GM04504 (cell line): ENCODE measurements at regions not wholly inside any gene's neighbourhood (a gene's known extent, or its start where the extent isn't known, plus 50 kb on each side); places are given as distances from the start of the nearest gene placed in this dataset.

Source experiments
- DNase-seq: peaks from one replicate; pipeline ENCODE4 v3.0.0-alpha.2; 2012; ENCODE audit warnings: low read depth

DNA sequence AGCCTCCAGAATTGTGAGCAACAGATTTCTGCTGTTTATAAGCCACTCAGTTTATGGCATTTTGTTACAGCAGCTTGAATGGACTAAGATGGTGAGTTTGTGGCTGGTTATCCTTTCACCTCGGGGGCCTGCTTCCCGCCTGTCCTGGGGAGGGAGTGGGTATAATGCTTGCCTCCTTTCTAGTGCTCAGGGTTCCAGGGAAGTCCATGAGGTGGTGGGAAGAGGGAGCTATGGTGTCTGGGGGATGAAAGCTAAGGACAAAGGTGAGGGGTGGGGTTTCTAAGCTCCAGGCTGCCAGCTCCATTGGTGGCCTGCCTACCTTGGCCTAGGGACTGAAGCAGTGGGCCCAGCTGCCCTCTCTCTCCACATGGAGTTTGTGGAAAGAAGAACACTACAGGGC is 50.2 kb upstream of the SDK2 start:
- no peak for DNase-seq

DNA sequence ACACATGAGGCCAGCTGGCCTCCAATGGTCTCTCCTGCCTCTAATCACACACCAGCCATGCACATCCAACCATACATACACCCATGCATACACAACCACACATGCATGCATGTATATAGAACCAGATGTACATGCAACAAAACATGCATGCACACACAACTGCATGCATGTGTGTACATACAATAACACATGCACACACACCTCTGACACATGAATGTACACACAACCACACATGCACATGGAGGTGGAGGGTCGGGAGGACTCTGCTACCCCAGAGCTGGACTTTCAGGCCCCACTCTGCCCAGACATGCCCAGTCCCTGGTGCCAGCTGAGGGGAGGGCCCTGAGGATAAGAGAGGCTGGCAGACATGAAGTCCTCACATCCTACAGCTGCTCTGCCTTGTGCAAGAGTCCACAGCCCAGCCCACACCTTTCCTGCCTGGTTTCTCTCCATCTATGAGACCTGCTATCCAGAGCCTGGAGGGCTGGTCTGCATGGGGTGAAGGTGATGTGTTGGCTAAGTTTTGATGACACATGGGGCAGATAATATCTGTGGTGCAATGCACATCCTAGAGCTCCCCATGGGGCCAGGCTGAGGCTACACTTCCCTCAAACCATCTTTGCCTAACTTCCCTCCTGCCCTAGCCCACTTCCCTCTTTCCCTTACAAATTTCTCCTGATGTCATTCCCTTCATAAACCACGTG is 50.9 kb upstream of the SDK2 start:
- no peak for DNase-seq

DNA sequence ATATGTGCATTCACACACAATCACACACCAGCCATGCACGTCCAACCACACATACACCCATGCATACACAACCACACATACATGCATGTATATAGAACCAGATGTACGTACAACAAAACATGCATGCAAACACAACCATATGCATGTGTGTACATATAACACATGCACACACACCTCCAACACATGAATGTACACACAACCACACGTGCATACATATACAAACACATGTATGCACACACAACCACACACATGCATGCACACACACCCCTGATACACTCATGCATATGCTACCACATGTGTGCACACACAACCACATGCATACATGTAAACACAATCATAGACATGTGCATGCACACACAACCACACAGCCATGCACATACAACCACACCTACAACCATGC is 52.0 kb upstream of the SDK2 start:
- DNase-seq, result no peak

DNA sequence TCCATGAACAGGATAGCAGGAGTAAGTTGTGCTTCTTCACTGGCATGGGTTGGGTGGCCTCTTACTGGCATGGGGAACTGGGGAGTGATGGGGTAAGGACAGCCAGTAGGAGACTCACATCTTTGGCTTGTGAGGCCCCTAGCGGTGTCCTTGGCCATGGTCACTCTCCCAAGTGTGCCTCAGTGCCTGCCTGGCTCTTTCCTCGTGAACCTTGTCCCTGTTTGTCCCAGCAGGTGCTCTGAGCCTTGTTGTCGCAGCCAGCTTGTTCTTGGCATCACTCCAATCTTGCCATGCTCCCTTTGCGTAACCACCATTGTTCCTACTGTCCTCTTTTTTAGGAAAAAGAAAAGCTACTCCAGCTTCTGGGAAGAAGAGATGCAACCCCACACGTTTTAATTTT is 53.6 kb upstream of the SDK2 start:
- DNase-seq, result no peak

DNA sequence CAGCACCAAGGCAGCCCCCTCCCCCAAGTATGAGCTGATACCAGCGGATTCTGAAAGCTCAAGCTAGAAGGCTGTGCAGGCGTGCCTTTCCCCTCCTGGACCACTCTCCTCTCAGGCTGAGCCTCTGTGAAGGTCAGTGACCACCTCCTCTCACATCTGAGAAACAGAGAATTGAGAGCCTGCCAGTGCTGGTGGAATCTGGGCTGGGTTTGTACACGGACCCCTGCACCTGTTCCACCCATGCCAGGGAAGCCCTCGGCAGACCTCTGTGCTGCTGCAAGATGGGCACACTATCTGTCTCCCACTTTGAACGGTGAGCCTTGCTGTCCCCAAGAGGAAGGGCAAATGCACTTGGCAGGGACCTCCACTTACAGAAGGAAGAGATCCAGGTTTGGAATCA is 54.7 kb upstream of the SDK2 start:
- no peak for DNase-seq

DNA sequence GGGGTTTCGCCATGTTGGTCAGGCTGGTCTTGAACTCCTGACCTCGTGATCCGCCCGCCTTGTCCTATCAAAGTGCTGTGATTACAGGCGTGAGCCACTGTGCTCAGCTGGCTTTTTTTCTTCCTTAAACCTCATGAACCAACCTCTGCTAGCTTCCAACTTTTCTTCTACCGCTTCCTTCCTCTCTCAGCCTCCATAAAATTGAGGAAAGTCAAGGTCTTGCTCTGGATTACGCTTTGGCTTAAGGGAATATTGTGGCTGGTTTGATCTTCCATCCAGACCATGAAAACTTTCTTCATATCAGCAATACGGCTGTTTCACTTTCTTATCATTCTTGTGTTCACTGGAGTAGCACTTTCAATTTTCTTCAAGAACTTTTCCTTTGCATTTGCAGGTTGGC is 57.5 kb upstream of the SDK2 start:
- no peak for DNase-seq

DNA sequence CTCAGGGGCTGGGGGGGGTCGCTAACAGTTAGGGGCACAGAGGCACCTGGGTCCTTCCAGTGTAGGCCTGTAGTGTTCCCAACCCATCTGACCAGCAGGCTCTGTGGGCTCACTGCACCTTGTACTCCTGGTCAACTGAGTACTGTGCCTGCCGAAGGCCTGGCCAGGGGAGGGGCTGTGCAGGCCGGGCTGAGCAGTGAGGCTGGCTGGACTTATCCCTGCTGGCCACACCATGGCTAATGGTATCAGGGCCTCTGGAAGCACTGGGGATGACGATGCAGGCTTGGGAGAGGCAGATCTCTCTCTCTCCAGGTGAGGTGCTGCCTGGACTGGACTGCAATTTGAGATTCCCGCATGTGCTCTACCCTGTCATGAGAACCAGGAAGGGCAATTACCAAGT is 58.9 kb upstream of the SDK2 start:
- DNase-seq, result no peak

DNA sequence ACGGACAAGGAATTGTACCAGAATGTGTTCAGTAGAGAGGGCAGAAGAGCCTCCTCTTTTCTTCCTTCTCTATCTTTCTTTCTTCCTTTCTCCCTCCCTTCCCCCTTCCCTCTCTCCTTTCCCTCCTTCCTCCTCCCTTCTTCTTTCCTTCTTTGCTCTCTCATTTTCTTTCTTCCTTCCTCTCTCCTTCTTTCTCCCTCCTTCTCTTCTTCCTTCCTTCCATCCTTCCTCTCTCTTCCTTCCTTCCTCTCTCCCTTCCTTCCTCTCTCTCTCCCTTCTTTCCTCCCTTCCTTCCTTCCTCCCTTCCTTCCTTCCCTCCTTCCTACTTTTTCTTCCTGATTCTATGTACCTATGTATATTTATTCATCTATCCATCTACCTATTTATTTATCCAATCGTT is 59.7 kb upstream of the SDK2 start:
- DNase-seq, result no peak

DNA sequence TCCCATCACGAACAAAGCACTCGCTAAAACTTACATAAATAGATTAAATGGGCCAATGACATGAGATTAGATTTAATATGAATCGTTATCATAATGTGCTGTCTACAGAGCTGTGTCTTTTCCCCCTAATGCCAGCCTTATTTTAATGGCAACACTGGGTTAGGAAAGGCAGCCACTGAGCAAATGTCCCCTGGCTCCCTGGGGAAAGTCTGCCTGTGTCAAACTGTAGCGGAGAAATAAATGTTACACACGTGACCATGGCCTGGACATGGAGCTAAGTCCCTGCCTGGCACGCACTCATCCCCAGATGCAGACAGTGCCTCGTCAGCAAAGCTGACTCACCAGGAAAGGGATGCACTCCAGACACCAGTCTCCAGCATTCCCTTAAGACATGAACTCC is 61.3 kb upstream of the SDK2 start:
- DNase-seq, result peak; percentile 41

DNA sequence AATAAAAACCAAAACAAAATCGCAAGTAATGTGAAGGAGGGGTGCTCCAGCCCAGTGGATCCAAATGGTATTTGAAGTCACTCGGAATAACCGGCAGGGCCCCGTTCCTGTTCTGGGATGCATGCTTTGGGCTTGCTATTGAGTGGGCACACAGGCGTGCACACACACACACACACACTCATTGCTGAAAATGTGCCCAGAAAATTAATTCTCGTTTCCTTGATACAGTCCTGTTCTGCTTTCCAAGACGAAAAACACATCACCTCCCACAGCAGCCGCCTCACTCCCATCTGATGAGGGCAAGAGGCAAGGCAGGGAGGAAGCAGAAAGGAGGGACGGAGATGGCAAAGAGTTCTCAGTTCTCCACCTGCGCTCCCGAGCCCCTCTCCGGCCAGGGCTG is 62.2 kb upstream of the SDK2 start:
- DNase-seq, result no peak

DNA sequence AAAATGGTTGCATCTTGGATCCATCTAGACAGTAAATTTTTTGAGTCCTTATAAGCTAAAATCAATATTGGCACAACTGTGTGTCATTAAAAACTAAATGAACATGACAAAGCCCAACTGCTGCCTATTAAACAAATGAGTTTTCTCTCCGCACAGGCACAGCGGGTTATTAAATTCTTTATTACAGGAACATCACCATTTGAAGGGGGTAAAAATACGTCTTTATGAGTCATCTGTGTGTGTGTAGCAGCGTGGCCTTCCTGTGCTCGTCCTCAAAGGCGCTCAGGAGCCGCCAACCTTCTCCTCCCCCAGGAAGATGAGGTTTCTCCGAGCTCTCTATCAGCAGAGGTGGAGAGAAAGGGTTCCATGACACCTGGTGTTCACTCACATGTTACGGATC is 62.6 kb upstream of the SDK2 start:
- DNase-seq, result no peak

DNA sequence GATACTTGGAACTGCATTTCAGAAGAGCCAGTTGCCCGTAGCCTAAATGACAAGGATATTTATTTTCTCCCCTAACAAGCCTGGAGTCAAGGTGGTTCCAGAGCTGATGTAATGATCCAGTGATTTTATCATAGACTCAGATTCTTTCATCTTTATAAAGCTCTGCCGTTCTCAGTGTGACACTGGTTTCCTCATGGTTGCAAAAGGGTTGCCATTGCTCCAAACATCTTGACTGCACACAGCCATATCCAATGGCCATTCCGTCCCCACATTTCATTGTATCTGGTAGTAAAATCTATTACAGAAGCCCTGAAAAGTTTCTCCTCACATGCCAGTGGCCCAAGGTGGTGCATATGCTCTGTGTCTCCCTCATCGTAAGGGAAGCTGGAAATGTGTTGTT is 63.1 kb upstream of the SDK2 start:
- no peak for DNase-seq

DNA sequence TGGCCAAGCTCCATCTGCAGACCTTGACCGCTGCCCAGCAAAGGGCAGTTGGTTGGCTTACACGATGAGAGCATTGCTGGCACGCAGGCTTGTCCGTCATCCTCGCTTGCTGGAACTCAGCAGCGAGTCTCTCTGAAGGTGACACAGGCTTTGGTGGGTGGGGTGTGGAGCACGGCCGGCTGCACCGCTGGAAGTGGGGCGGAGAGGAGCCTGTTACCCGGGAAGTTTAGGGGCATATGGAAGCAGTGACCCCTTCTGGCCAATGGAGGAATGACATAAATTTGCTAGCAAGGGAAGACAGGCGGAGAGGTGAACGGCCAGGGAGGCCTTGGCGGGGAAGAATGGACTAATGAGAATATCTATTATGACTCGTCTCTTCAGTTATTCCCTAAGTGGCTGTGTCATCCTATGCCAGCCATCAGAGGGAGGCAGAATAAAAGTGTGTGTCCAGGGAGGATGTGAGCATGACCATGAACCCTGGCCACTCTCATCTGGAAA is 65.9 kb upstream of the SDK2 start:
- DNase-seq, result peak; percentile 9

DNA sequence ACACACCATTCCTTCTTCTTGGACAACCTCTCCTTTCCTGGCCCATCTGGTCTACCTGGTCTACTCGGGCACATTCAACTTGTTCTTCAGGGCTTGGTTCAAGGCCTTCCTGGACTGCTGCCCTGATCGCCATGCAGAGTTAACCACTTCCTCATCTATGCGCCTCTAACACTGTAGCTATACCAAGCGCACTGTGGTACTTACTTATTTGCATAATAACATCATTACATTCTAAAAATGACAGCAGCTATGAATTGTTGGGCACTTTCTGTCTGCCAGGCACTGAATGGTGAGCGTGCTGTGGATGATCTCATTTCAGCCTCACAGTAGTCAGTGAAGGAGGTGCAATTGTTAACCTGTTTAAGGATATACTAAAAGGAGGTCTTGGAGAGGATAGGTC is 66.9 kb upstream of the SDK2 start:
- DNase-seq, result no peak

DNA sequence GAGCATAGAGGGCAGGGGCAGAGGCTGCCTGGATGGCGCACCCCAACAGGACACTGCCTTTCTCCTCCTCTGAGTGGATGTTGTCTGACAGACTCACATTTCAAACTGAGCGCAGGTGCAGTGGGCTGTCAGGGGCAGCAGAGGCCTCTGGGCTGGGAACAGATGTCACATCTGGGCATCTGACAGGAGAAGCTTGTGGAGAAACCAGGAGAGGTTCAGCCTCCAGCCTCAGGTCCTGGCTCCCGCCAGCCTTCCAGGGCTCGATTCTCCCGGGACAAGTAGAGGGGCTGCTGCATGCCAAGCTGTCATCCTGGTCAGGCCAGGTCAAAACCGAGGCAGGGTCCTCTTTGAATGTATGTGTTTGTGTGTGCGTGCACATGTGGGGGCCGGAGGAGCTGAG is 67.7 kb upstream of the SDK2 start:
- no peak for DNase-seq

DNA sequence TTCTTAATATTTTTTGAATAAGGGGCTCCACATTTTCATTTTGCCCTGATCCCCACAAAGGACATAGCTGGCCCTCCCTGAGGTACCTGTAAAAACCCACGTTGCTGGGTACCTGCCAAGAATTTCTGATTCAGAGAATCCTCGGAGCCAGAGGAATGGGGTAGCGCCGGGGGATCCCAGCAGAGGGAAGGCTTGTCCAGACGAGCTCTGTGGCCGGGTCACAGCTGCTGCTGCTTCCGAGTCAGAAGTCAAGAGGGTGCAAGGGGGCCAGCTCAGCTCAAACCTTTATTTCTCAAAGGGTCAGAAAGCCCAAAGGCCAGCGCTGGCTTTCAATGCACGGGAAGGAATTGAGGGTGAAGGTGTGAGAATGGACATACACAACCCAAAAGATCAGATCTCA is 68.9 kb upstream of the SDK2 start:
- DNase-seq, result no peak

DNA sequence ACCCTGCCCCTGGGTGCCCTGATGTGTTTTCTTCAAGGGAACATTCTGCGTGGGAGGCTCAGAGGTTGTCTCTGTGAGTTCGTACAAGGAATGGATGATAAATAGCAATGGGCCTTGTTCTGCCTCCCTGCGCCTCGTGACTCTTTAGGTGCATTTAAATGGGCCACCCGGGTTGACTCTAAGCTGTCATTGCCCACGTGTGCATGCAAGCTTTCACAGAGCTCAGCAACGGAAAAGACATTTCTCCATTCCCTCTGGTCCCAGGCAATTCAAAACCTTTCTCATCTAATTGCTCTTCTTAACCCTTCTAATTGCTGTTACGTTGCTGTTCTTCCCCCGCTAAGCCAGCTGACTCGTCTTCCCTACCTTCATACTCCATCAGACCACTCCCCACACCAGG is 71.5 kb upstream of the SDK2 start:
- no peak for DNase-seq

DNA sequence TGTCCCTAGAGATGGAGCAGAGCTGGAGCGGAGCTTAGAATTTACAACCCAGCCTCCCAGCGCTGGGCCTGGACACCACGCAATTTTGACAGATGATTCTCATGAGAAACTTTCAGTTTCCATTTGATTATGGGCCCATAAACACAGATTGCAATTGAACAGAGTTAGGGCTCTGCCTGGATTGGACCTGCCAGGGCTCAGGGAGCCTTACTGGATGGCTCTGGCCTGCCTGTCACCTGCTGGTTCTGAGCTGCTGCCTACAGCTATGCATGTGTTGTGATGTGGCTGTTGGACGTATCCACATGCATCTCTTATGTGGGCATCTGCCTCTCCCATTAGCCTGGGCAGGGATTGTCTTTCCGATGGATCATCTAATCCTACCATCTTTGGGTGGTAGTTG is 73.4 kb upstream of the SDK2 start:
- DNase-seq, result no peak

DNA sequence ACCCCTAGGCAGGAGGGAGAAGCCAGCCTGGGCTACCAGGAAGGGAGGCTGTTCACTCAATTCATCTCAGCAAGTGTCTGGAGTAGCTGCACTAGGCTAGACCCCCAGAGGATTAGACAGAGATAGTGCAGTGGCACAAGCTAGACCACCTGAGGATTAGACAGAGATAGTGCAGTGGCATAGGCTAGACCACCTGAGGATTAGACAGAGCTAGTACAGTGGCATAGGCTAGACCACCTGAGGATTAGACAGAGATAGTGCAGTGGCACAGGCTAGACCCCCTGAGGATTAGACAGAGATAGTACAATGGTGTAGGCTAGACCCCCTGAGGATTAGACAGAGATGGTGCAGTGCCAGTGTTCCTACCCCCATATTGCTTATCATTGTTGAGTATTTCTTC is 74.1 kb upstream of the SDK2 start:
- DNase-seq, result no peak

DNA sequence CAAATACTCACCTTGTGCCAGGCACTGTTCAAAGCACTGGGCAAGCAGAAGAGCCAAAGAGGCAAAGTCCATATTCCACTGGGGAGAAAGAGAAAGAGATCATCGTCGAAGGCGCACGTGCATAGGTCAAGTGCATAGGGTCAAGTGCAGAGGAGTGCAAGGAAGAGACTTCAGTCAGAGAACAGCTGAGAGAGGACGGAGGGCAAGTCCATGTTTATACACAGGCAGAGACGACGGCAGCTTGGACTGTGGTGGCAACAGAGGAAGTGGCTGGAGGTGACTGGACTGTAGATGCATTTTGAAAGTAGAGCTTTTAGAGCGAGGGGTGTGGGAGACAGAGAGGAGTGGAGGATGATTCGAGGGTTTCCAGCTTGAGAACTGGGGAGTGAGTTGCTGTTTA is 74.7 kb upstream of the SDK2 start:
- DNase-seq, result no peak

DNA sequence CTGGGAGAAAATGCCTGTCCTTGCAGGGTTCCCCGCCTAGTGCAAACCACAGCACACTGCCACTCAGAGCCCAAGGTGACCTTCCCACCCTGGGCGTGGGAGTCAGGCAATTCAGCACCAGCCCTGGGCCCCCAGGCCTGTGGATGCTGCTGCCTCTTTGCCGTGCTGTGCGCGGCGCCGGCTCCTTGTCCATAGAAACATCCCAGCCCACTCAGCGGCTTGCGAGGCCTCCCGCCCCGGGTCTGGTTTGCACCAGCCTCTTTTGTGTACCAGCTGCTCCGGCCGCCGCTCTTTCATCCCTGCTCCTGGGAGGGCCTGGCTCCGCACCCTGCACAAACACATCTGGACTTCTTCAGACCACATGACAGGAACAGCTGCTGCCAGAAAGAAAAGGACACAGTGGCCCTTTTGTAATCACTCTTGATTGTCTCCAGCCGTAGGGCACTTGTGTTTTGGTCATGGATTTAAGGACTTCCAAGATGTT is 75.4 kb upstream of the SDK2 start:
- DNase-seq, result no peak

DNA sequence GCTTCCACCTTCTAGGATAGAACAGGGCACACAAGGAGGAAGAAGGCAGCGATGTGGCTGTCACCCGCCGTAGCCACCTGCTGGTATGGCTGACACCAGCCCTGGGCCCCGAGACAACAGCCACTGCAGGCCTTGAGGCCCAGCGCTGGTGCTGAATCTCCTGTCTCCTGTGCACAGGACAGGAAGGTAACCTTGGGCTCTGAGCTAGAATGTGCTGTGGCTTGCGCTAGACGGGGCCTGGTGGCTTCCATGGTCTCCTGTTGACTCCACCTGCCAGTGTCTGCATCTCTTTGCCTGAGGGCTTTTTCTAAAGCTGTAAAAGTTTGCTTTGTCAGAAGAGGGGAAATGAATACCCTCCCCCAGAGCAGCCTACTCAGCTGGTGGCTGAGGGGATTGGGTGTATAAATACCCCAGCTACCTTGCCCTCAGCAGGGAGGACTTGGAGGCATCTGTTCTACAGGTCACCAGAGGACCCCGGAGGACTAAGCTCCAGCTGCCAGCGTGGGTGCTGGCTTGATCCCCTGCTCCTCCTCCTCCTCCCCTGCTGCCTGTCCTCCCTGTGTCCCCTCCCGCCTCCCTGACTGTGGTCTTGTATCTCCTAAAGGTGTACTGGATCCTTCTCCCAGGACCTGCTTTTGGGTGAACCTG is 76.1 kb upstream of the SDK2 start:
- DNase-seq, result no peak

DNA sequence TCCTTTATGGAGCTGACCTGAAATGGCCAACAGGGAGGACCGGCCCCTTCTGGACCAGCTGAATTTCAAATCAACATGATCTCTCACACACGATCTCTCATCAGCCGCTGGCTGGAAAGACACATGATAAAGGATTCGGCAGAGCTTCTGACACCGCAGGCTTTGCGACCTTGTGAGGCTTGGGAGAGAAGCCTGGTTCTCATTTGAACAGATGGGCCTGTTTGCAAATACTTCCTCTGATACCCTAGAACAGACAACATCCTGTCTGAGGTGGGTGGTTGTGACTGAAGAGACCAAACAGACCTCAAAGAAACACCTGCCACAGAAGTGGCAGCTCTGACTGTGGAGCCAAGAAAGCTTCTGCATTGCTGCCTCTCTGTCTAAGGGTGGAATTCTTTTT is 77.9 kb upstream of the SDK2 start:
- no peak for DNase-seq

DNA sequence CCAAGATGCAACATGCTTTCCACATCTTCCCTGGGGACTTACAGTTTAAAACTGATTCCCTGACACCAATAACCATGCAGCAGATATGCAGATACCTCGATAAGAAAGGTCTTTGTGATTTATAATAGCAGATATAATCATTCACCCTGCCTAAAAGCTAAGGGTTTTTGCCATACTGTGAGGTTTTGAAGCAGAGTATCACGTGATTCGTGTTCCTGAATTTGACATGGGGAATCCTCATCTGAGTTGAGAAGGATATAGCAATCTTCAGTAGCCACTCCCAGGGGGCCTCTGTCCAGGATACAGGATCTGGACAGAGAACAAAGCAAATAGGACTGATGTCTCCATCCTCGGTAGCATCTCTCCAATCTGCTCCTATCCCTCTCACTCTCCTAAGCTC is 79.1 kb upstream of the SDK2 start:
- no peak for DNase-seq
